ENCODE measurements at regions not wholly inside any gene's neighbourhood (a gene's known extent, or its start where the extent isn't known, plus 50 kb on each side); places are given as distances from the start of the nearest gene placed in this dataset.
"Not testable (repeated sequence)": the region's sequence is repeated elsewhere in the genome, so short reads cannot be mapped to it uniquely, and the experiment has no call there.

- TF ChIP-seq ZNF462 (CRISPR knock-in tag; IDR thresholded peaks at IDR 0.05) (no peak), EZH2phosphoT487 (IDR thresholded peaks at IDR 0.05; ENCODE audit: unreplicated experiment) (no peak), ZNF331 (CRISPR knock-in tag; IDR thresholded peaks at IDR 0.05; ENCODE audit: low read depth) (no peak)
These were observed 122.0 kb upstream of the CCND2 start (continued) for GRCh38 chr12:4151362-4152121.

GRCh38 chr12:4150355-4150754, 123.2 kb upstream of the CCND2 start:
- H3K9me3 Mint-ChIP-seq: not testable (repeated sequence)

More at GRCh38 chr12:4150355-4150754, 123.2 kb upstream of the CCND2 start:
- H3K36me3 ChIP-seq (ENCODE audit: insufficient read depth); H3K27ac ChIP-seq (ENCODE audit: low read depth); H3K27me3 Mint-ChIP-seq (ENCODE audit: insufficient read depth, low read depth, poor library complexity); H3K27me3 ChIP-seq (ENCODE audit: insufficient read depth); H3K27ac Mint-ChIP-seq; H3K36me3 Mint-ChIP-seq (ENCODE audit: low read depth); DNase-seq (ENCODE audit: low spot score); H2AFZ ChIP-seq; H3K4me3 ChIP-seq; H4K20me1 ChIP-seq (replicated peaks; ENCODE audit: insufficient read depth); H3K4me3 Mint-ChIP-seq; H3F3A ChIP-seq (replicated peaks; ENCODE audit: low read depth); ATAC-seq; H3K9me2 ChIP-seq (ENCODE audit: insufficient read depth); H3K79me2 ChIP-seq (replicated peaks; ENCODE audit: insufficient read depth); H3K4me2 ChIP-seq: not testable (repeated sequence)
- H3K4me1 Mint-ChIP-seq: peaks cover 32% of the 10 kb centered on the region
- peaks cover 31% of the 10 kb centered on the region for H3K4me1 ChIP-seq (ENCODE audit: insufficient read depth)

All from GM23338 (cell line).